HEK293T (cell line): ENCODE measurements at regions not wholly inside any gene's neighbourhood (a gene's known extent, or its start where the extent isn't known, plus 50 kb on each side); places are given as distances from the start of the nearest gene placed in this dataset.

Experiments used
- ARNT ChIP-seq: fragments of 450-650 bp; IDR thresholded peaks from 2 replicates; pipeline ENCODE4 v1.6.1; 2017; ENCODE audit warnings: mild to moderate bottlenecking
- ELF4 ChIP-seq: fragments of 450-650 bp; IDR thresholded peaks from 2 replicates; pipeline ENCODE4 v1.6.1; 2017; ENCODE audit warnings: antibody characterized with exemption
- FOXA1 ChIP-seq: fragments of 450-650 bp; IDR thresholded peaks from 2 replicates; pipeline ENCODE4 v1.6.1; 2016; ENCODE audit warnings: mild to moderate bottlenecking
- FOXK2 ChIP-seq: fragments of 450-650 bp; IDR thresholded peaks from 2 replicates; pipeline ENCODE4 v1.6.1; 2016; ENCODE audit warnings: mild to moderate bottlenecking
- FOXM1 ChIP-seq: fragments of 450-650 bp; IDR thresholded peaks from 2 replicates; pipeline ENCODE4 v1.6.1; 2017; ENCODE audit warnings: mild to moderate bottlenecking, borderline replicate concordance
- HDGF ChIP-seq: fragments of 450-650 bp; IDR thresholded peaks from 2 replicates; pipeline ENCODE4 v1.6.1; 2017; ENCODE audit warnings: antibody characterized with exemption, borderline replicate concordance
- L3MBTL2 ChIP-seq: fragments of 450-650 bp; conservative IDR thresholded peaks from 2 replicates; pipeline ENCODE4 v1.6.1; 2016; ENCODE audit warnings: mild to moderate bottlenecking
- LEF1 ChIP-seq: fragments of 450-650 bp; IDR thresholded peaks from 2 replicates; pipeline ENCODE4 v1.6.1; 2017; ENCODE audit warnings: mild to moderate bottlenecking, borderline replicate concordance
- NFRKB ChIP-seq: fragments of 450-650 bp; IDR thresholded peaks from 2 replicates; pipeline ENCODE4 v1.6.1; 2016; ENCODE audit warnings: mild to moderate bottlenecking, moderate library complexity
- PKNOX1 ChIP-seq: fragments of 450-650 bp; IDR thresholded peaks from 2 replicates; pipeline ENCODE4 v1.6.1; 2016
- SP1 ChIP-seq: fragments of 450-650 bp; IDR thresholded peaks from 2 replicates; pipeline ENCODE4 v1.6.1; 2017
- SUZ12 ChIP-seq: fragments of 450-650 bp; IDR thresholded peaks from 2 replicates; pipeline ENCODE4 v1.6.1; 2016; ENCODE audit warnings: mild to moderate bottlenecking
- TARDBP ChIP-seq: fragments of 450-650 bp; IDR thresholded peaks from 2 replicates; pipeline ENCODE4 v1.6.1; 2016
- ZNF384 ChIP-seq: fragments of 450-650 bp; IDR thresholded peaks from 2 replicates; pipeline ENCODE4 v1.6.1; 2016

GRCh38 chr9:30121611-30122010 lies 2262.8 kb upstream of the ACO1 start:
- TF ChIP-seq LEF1, result no peak
- no peak for TF ChIP-seq SP1
- TF ChIP-seq FOXM1, result no peak
- TF ChIP-seq L3MBTL2, result no peak
- TF ChIP-seq SUZ12, result no peak
- TF ChIP-seq FOXK2, result no peak
- no peak for TF ChIP-seq TARDBP
- no peak for TF ChIP-seq ELF4
- TF ChIP-seq ZNF384, result no peak
- no peak for TF ChIP-seq NFRKB
- no peak for TF ChIP-seq HDGF
- no peak for TF ChIP-seq PKNOX1
- TF ChIP-seq FOXA1, result no peak
- TF ChIP-seq ARNT, result no peak
